ENCODE measurements at regions not wholly inside any gene's neighbourhood (a gene's known extent, or its start where the extent isn't known, plus 50 kb on each side); places are given as distances from the start of the nearest gene placed in this dataset.
A peak's percentile ranks its signal among the peaks of the same experiment; 100 is the strongest.
"Not testable (repeated sequence)": the region's sequence is repeated elsewhere in the genome, so short reads cannot be mapped to it uniquely, and the experiment has no call there.

DNA sequence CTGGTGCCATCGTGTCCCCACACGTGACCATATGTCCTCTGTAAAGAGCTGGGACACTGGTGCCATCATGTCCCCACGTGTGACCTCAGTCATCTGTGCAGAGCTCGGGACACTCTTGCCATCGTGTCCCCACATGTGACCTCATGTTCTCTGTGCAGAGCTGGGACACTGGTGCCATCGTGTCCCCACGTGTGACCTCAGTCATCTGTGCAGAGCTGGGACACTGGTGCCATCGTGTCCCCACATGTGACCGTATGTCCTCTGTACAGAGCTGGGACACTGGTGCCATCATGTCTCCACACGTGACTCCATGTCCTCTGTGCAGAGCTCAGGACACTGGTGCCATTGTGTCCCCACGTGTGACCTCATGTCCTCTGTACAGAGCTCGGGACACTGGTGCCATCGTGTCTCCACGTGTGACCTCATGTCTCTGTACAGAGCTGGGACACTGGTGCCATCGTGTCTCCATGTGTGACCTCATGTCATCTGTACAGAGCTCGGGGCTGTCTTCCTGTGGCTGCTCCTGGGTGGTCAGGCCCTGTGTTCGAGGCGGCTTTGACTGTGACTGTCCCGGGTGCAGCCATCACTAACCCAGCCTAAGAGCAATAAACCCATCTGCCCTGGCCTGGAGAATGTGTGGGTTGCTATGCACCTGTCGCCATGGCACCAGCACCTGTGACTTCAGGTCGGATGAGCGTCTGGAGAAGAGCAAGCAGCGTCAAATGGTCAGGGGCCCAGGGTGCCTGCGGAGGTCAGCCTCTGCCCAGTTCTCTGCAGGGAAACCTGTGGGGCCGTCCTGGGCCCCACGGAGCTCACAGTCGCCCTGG is 334.4 kb downstream of the ADGRD1 start:
- DNase-seq (ENCODE audit: low read depth, low spot score) = no peak

DNA sequence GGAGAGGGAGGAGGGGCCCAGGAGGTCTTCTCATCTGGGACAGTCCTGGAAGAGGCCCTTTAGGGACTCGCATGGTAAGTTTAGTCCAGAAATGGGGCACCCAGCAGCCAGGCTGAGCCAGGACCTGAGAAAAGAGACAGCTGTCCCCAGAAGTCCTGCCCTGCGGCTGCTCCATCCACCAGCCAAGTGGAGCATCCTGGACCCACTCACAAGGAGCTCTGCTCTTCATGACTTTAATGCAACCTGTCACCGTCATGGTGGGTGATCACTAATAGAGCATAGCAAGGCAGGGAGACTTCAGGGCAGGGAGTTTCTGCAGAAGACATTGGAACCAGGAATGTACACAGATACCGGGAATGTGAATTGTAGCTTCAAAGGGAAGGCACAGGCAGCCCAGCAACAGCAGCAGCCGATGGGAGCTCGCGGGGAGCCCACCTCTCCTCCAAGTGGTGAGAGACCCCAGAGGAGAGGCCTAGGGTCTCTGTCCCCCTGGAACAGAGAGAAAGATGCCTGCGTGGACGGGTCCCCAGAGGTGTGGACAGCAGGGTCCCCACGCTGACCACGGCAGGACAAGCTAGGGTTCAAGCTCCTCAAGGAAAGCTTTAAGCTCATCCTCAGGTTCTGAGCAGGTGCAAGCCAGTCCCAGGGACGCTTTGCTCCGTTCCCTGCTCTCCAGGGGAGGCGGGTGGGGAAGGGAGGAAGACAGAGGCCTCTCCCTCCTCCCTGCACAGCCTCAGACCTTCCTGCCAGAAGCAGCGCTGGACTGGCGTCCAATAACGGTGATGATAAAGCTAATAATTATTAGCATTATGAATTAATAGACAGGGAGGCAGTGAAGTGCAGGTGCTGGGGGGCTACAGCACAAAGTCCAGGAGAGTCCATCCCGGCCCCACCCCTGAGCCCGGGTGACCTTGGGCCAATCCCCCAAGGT is 335.3 kb downstream of the ADGRD1 start:
- not testable (repeated sequence) for DNase-seq (ENCODE audit: low read depth, low spot score)

DNA sequence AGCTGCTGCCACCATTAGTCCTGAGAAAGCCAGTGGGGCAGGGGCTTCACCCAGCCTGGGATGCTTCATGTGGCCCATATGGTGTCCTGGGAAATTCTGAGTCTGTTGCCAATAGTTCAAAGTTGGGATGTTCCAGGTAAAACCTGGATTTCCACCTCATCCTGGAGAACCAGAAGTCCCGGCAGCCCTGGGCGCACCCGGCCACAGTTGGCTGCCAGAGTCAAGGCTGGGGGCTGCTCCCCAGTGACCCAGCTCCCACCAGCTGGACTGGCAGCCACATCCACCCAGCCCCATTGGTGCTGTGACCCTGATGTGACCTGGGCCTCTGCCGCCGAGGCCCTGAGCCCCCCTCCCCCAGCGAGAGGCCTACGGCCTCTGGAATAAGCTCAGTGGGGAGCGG is 336.1 kb downstream of the ADGRD1 start:
- DNase-seq (ENCODE audit: low read depth, low spot score) = not testable (repeated sequence)

DNA sequence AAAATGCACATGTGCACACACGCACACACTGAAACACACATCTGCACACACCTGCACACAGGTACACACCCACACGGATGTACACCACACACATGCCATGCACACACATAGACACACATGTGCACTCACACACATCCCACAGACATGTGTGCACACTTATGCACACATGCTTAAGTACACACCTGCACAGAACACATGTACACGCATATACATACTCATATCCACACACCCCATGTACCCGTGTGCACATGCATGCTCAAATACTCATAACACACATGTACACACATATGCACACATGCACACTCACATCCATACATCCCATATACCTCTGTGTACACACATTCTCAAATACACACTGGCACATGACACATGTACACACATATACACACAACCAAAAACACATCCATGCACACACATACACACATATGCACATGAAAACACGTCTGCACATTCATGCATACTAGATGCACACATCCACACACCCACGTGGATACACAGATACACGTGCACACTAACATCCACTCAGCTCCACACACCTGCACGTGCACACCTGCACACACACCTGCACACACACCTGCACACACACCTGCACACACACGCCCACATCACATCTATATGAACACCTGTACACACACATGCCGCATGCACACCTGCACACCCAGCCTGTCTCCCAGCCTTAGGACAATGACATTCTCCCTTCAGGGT is 336.7 kb downstream of the ADGRD1 start:
- no peak for DNase-seq (ENCODE audit: low read depth, low spot score)

DNA sequence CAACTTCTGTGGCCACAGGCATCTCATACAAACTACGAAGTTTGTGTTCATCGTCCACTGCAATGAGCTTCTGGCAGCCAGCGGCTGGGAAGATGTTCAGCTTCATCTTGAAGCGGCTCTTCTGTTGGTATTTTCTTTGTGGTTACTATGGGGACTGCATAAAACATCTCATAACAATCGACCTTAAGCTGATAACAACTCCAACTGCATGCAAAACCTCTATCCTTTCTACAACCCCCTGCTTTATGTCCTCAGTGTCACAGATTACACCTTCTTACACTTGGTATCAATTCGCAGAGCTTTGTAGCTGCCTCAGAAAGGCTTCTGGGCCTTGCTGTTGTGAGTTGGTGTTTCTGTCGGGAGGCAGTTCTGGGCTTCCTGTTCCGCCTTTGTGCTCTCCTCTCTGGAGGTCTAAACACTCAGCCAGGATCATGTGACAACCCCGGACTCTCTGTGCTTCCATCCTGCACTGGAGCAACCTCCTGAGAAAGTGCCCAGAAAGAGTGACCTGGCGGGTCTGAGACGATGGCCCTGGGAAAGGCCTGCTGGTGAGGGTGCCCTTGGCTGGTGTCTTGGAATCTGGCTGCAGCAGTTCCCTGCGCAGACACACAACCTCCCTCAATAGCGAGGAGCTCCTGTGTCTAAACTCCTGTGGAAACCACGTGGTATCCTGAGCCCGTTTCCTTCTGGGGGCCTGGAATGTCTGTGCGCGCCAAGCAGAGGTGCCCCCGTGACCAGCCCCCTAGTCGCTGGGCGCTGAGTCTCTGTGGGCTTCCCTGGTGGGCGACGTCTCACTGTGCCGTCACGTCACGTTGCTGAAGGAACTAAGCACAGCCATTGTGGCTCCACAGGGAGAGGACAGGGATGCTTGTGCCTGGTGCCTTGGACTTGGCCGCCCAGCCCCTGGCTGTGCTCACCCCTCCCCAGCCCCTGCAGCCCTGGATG is 339.6 kb downstream of the ADGRD1 start:
- not testable (repeated sequence) for DNase-seq (ENCODE audit: low read depth, low spot score)

DNA sequence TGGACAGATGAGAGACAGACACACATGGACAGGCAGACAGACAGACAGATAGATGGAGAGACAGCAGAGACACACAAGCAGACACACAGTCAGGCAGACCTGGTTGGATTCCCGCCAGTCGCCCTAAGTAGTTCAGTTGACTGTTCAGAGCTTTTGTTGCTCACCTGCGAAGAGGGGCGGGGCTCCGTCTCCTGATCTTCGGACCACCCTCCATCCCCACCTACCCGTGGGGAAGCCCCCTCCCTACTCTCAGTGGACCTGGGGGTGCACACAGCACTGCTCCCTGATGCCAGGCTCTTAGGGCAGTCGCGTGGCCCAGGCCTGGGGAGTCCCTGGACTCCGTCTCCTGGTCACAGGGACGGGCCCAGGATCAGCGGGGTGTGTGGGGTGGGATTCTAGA is 341.0 kb downstream of the ADGRD1 start:
- not testable (repeated sequence) for DNase-seq (ENCODE audit: low read depth, low spot score)

DNA sequence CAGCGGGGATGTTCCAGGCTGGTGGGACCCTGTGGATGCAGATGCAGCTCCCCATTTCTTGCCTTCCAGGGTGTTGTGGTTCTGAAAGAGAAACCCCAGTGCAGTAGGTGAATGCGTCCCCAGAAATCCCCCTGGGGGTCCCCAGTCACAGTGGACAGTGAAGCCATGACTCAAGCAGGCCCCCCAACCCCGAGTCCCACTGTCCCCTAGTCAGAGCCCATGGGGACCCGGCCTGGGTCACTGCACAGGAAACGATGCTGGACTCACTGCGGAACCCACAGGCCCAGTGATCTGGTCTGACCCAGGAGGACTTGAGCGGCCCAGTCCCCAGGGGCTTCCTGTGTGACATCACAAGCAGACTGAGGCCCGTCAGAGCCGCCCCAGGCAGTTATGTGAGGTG is 341.4 kb downstream of the ADGRD1 start:
- DNase-seq (ENCODE audit: low read depth, low spot score) = not testable (repeated sequence)

DNA sequence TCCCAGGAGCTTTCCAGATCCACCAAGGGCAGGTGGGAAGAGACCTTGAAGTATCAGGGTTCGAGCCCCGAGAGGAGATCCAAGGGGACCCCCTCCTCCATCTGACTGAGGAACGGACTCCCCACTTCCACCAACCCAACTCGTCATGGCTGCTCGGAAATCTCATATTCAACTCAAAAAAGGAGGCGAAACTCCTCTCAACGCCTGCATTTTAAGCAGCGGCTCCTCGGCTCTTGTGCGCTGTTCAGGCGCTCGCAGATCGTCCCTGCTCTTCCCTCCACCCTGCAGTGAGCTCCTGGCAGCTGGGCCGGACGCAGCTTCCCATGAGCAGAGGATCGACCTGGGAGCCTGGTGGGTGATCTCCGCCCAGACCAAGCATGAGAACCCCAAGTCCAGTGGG is 341.9 kb downstream of the ADGRD1 start:
- DNase-seq (ENCODE audit: low read depth, low spot score) = not testable (repeated sequence)

DNA sequence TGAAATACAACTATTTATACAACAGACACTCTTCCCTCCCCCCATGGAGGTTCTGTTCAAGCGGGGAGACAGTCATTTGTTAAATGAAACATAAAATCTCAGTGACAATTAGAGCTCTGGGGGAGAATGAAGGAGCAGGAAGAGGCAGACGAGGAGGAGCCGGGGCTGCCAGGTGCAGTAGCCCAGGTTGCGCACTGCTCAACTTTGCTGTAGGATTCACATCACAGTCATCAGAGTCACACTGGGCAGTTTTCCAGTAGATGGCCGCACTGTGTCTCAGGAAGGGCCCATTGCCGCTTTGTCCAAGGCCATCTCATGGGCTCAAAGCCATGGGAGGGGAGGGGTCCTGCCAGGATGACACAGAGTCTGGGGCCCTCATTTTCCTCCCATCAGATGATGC is 342.4 kb downstream of the ADGRD1 start:
- not testable (repeated sequence) for DNase-seq (ENCODE audit: low read depth, low spot score)

DNA sequence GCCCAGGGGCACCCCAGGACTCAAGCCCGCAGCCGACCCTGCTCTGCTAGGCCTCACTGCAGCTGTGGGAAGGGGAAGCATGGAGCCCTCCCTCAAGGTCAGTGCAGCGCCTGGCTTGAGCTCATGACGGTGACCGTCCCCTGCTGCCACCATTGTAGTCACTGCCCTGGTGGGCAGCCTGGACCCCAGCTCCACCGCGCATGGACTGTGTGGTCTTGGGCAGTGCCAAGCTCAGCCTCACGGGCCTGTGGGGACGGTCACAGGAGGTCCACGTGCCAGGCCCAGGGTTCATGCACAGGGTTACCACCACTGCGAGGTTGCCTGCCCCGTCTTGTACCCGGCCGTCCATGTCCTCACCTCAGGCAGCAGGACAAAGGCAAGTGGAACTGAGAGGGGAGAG is 342.9 kb downstream of the ADGRD1 start:
- DNase-seq (ENCODE audit: low read depth, low spot score) = not testable (repeated sequence)

DNA sequence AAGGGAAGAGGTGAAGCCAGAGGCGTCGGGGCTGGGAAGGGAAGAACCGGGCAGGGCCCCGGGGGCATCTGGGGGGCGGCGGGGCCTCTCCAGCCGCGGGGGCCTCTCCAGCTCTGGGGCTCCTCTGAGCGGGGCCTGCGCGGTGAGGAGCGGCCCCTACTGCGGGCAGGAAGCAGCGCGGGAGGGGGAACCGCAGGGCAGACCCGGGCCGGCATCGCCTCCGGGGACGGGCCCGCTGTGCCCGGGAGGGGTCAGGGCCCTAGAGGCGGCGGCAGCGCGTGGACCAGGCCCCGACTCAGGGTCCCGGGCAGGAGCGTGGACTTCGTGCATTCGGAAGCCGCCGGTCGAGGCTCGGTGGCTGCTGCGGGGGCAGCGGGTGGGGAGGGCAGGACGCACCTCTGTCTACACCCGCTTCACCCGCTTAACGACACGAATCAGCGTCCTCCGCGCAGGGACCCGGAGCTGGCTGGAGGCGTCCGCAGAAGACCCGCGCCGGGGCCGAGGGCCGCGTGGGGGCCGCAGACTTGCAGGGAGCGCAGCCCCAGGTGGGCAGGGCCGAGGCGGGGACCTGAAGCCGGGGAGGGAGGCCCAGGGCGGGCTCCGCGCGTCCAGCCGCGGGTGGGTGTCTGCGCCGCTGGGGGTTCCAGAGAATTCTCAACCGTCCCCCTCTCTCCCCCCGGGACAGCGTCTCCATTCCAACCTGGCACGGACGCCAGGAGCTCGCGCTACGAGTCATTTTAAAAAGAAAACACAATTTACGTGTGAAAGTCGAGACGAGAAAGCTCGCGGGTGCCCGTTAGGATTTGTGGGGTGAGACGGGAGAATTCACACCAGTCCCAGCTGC is 345.0 kb downstream of the ADGRD1 start:
- not testable (repeated sequence) for DNase-seq (ENCODE audit: low read depth, low spot score)

DNA sequence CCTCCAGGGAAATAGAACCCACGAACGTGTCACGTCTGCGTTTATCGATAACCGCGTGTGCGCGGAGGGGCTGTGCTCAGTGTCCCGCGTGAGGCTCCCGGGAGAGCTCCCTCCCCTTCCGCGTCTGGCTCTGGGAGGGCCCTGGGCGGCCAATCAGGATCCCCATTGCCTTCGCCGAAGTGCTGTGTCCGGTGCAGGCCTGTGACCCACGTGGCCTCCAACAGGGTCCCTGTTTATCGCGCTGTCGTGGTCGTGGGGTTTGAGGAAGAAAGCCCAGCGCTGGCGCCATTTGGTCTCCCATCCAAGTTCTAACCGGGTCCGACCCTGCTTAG is 345.6 kb downstream of the ADGRD1 start:
- not testable (repeated sequence) for DNase-seq (ENCODE audit: low read depth, low spot score)

DNA sequence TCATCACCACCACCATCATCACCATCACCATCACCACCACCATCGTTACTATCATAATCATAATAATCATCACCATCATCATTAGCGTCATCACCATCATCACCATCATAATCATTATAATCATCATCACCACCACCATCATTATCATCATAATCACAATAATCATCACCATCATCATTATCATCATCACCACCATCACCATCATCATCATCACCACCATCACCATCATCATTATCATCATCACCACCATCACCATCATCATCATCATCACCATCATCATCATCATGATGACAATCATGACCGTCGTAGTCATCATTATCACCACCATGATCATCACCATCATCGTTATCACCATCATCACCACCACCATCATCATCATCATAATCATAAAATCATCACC is 349.9 kb downstream of the ADGRD1 start:
- DNase-seq (ENCODE audit: low read depth, low spot score) = not testable (repeated sequence)

DNA sequence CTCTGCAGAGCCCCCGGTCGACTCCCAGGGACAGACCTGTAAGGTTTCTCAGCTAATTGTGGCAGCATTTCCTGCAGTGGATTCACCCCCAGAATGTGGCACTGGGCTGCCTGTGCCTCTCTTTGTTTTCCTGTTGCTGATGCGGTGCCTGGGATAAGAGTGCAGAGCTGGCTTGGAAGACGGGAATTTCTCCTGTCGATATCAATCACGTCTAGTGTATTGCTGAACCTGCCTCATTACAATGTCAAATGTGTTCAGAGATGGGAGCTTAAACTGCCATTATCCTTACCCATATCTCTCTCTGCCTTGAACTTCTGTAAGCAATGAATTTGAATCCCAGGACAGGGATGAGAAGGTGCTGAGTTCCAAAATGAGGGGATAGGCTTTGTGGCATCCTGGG is 350.9 kb downstream of the ADGRD1 start:
- not testable (repeated sequence) for DNase-seq (ENCODE audit: low read depth, low spot score)

DNA sequence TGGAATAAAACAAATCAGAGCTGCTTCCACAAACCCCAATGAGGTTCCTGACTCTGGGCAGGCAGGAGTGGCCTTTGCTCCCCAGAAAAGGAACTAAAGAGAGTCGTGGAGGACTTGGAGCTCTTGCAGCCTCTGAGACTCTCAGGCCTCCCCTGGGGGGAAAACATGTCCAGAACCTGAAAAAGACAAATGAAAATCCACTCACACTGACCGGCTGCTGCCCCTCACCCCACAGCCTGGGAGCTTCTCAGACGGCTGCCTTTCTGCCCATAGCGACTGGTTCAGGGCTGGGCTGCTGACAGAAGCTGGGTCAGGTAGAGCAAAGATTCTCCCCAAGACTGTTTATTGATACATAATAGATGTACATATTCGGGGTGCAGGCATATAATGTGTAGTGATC is 356.0 kb downstream of the ADGRD1 start:
- DNase-seq (ENCODE audit: low read depth, low spot score) = no peak

DNA sequence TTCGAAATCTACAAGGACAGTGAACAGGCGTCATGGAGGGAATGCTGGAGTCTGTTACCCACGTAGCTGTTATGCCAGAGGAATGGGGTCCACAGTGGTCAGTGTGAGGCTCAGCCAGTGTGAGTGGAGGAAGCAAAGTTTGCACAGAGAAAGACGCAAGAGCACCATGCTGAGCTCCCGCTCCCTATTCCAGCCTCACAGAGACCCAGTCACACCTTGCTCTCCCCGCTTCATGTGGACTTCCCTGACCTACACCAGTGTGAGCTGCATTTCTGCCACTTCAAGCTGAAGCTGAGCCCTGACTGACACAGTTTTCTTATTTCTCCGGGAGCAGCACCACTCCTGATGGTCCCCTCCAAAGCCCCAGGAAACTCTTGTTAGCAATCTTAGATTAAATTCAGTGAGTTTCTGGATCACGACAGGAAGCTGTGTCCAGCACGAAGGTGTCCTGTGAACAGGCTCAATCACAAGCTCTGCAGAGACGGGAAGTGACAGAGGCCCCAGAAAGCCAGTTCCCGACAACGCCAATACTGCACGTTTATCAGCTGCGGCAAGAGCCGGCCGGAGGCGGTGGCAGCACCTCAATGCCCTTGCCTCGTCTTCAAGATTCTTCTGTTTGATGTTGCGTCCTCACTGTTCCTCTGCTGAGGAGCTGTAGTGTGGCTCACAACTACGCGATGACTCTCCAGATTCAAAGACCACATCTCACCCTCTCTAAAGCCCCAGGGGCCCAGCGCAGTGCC is 356.7 kb downstream of the ADGRD1 start:
- not testable (repeated sequence) for DNase-seq (ENCODE audit: low read depth, low spot score)

DNA sequence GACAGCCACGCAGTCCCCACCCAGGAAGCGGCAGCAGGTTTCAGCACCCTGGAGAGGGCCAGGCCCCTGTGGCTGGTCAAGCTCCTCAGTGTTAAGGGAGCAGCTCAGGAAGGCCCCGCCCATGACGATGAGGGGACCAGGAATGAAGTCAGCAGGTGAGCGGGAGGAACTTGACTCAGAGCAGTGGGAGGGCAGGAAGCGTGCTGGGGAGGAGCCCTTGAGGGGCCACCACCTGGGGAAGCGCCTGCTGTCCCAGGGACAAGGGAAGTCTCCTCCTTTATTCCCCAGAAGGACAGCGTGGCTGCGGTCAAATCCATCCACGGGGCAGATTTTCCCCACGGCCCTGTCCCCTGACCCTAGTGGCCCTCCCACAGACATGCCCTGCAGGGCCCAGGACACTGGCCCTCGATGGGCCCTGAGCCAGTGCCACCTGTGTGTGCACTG is 357.6 kb downstream of the ADGRD1 start:
- peak; percentile 29 for DNase-seq (ENCODE audit: low read depth, low spot score)

DNA sequence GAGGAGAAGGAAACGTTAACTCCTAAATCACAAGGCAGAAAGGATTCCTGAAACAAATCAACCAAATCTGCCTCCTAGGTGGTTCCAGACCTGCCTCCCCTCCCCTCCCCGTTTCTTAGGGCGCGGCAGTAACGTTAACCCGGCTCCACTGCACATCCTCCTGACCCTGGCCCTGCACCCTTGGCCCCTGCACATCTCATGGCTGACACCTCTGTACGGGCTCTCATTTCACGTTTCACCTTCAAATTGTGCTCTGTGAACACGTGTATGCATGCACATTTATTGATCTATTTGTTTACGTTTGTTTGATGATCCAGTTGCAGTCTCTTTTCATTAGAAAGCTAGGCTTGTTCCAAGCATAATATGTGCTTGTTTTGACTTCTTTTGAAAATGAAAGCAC is 358.1 kb downstream of the ADGRD1 start:
- no peak for DNase-seq (ENCODE audit: low read depth, low spot score)

DNA sequence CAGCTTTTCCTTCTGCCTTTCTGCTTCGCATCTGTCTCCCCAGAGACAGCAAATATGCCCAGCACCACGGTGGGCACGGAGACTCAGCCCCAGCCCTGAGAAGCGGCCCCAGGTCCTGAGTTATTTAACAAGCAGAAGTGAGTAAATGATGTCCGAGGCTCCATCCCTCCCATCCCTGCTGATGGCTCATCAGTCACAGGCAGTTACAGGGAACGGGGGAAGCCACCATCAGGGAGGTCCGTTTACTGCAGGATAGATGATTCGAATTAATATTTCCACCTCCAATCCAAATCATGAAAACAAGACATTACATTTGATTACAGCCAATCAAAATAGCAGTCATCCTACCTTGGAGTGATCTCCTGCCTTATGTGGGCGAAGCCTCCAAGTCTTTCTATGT is 358.7 kb downstream of the ADGRD1 start:
- not testable (repeated sequence) for DNase-seq (ENCODE audit: low read depth, low spot score)
